GM19025 (cell line): ENCODE measurements at regions not wholly inside any gene's neighbourhood (a gene's known extent, or its start where the extent isn't known, plus 50 kb on each side); places are given as distances from the start of the nearest gene placed in this dataset.
"Not testable (repeated sequence)": the region's sequence is repeated elsewhere in the genome, so short reads cannot be mapped to it uniquely, and the experiment has no call there.

Experiments
- ATAC-seq: cut with Tn5 transposase; IDR thresholded peaks from one replicate; pipeline ENCODE4 v1.9.1; 2021; ENCODE audit warnings: mild to moderate bottlenecking, low read depth, moderate library complexity; ENCODE audit not compliant: unreplicated experiment

GRCh38 chr6:15936503-15936902 lies 192.4 kb upstream of the MYLIP start:
- ATAC-seq, result peak; percentile 46

GRCh38 chr6:15935661-15936060 lies 193.2 kb upstream of the MYLIP start:
- ATAC-seq, result no peak

- ATAC-seq, result not testable (repeated sequence)
These were observed 197.2 kb upstream of the MYLIP start for GRCh38 chr6:15931697-15932096.

GRCh38 chr6:15930207-15930606 lies 198.7 kb upstream of the MYLIP start:
- no peak for ATAC-seq

GRCh38 chr6:15929685-15930084 lies 199.2 kb upstream of the MYLIP start:
- no peak for ATAC-seq

GRCh38 chr6:15927531-15928225 lies 201.2 kb upstream of the MYLIP start:
- ATAC-seq, result no peak

GRCh38 chr6:15926256-15926655 lies 202.6 kb upstream of the MYLIP start:
- ATAC-seq, result no peak

- no peak for ATAC-seq
These were observed 204.0 kb upstream of the MYLIP start for GRCh38 chr6:15924893-15925292.

- no peak for ATAC-seq
These were observed 206.2 kb upstream of the MYLIP start for GRCh38 chr6:15922510-15923250.

- ATAC-seq, result no peak
These were observed 207.6 kb upstream of the MYLIP start for GRCh38 chr6:15921243-15921642.

GRCh38 chr6:15916581-15916980 lies 212.3 kb upstream of the MYLIP start:
- ATAC-seq, result no peak

GRCh38 chr6:15915508-15916178 lies 213.2 kb upstream of the MYLIP start:
- no peak for ATAC-seq

GRCh38 chr6:15914553-15914952 lies 214.3 kb upstream of the MYLIP start:
- ATAC-seq, result no peak

- no peak for ATAC-seq
These were observed 215.3 kb upstream of the MYLIP start for GRCh38 chr6:15913573-15913972.

GRCh38 chr6:15912505-15913400 lies 216.1 kb upstream of the MYLIP start:
- ATAC-seq, result no peak

GRCh38 chr6:15911753-15912504 lies 217.0 kb upstream of the MYLIP start:
- ATAC-seq, result no peak

GRCh38 chr6:15909290-15910070 lies 219.4 kb upstream of the MYLIP start:
- no peak for ATAC-seq

- no peak for ATAC-seq
These were observed 220.0 kb upstream of the MYLIP start for GRCh38 chr6:15908871-15909270.

- no peak for ATAC-seq
These were observed 220.9 kb upstream of the MYLIP start for GRCh38 chr6:15907914-15908518.
